ENCODE measurements at regions not wholly inside any gene's neighbourhood (a gene's known extent, or its start where the extent isn't known, plus 50 kb on each side); places are given as distances from the start of the nearest gene placed in this dataset.
"Not testable (repeated sequence)": the region's sequence is repeated elsewhere in the genome, so short reads cannot be mapped to it uniquely, and the experiment has no call there.

DNA sequence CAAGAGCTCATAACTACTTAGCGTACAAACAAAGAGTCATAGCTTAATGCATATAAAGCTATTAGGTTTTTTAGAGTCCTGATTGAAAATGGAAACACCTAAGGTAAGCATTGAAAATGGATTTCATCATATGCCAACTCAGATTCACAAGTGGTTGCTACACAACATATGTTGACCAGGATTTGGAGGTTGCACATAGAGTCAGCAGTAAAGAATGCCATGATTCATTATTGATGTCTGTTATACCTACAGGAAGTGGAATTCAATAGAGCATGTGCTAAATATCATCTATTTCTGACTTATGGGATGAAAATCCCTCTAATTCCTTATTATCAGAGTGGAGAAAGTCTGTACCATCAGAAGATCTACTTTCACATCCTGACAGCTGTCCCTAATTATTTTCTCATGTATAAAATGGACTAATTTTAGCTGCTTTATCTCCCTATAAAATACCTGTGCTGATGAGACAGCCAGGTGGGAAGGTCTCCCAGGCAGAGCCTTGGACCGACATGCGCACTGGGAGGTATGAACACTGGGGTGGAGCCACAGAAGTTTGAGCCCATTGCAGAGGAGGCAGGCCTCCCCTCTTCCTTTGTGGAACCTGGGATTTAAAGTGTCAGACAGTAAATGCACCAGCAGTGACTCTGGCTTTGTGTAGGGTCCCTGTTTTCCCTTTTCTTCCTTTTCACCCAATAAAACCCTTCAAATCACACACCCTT, 204.2 kb downstream of the AASDHPPT start:
- peak; percentile 4 for DNase-seq

DNA sequence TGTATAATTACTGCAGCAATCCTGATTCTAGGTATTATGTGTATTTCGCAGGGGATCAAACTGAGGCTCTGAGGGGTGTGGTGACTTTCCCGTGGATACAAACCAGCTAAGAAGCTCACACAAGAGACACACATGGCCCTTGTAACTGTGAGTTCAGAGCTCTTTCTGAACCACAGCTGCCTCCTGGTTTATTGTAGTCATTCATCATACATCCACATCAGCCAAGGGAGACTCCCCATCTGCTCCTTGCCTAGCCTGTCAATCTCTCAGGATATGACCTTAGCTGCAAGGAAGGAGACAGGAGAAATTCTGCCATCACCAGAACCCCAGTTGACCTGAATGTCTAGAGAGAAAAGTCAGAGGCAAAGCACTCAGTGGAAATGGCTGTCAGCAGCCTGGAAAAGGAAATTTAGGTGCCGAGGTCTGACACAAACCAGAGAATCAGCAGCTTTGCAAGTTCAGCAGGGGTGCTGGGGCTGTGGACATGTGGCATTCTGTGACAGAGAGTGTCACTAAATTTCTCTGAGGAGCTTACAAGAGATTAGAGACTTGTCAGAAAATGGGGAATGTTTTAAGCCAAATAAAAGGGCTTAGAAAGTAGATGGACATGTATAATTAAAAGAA, 209.5 kb downstream of the AASDHPPT start:
- DNase-seq: no peak

DNA sequence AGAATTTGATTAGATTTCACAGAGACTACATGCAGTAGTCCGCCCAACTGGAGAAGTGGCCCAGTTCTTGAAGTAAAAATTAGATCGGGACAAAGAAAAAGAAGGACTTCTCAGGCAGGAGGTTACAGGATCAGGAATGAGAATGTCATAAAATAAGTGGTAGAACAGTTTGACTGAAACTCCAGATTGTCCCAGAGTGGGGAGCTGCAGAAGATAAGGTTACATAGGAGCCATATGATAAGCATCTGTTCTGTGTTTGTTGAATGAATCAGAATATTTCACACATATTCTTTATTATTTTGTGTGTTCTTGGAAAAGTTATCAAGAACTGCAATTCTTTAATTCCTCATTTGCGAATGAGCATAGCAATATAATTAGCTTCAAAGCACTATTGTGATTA, 210.6 kb downstream of the AASDHPPT start:
- no peak for DNase-seq

DNA sequence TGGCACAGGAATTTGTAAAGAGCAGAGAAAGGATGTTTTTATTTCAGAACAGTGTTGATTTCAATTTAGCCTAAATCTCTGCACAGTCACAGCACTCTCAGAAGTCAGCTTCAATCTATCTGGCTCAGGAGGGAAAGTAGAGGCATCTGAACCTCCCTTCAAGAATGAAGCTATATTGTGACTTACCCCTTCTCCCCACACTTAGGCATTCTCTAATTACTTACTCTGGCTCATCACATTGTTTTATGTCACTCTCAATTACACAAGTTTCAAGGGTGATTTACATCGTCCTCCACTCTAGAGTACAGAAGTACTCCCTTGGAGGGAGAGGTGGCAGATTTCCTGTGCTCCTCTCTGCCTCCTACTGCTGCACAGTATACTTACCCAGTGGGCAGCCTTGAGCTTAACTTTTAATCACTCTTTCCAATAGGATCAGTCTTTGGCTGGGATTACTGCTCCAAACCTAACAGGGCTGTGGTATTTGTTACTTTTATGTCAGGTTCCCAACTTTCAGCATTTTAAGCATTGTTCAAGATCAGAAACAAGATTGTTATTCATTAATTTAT, 211.4 kb downstream of the AASDHPPT start:
- no peak for DNase-seq

DNA sequence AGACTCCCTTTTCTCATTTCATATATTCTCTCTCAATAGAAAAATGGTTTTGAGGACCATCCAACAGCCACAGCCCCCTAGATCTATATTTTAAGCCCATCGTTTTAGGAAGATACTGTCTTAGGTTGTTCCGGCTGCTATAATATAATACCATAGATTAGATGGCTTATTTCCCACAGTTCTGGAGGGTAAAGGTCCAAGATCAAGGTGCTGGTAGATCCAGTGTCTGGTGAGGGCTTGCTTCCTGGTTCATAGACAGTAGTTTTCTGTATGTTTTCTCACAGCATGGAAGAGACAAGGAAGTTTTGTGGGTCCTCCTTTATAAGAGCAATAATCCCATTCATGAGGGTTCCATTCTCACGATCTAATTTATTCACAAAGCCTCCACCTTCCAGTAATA, 215.1 kb downstream of the AASDHPPT start:
- DNase-seq: no peak

DNA sequence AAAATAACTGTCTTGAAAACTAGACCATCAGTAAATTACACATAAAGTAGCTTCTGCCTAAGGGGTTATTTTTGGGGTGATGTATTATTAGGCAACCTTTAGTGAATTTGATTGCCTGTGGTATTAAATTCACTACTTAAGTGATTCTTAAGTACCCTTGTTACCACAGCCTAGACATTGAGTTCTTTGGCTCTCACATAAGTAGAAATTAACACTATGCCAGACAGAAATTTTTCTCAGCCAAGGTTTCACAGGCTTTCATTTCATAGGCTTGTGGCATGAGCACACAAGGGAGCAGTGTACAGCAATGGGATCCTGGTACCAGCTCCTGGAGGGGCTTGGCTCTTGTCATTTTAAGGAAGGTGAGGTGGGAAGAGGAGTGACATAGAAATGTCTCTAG, 218.5 kb downstream of the AASDHPPT start:
- no peak for DNase-seq

DNA sequence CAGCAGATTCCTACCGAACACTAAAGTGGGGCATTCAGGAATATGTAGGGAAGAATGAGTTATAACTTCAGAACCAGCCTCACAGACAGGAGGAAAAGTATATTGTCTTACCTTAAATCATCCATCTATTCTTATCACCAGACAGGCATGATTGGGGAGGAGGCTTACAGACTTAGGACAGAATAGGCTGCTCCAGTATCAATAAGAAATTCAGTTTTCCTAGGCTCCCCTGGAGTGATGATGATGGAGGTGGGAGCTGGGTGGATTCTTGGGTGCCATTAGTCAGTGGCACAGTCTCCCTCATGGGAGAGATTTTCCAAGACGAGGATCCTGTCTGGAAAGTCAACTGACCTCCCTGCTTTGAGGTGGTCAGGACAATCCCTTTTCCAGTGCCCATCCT, 225.0 kb downstream of the AASDHPPT start:
- DNase-seq: no peak

DNA sequence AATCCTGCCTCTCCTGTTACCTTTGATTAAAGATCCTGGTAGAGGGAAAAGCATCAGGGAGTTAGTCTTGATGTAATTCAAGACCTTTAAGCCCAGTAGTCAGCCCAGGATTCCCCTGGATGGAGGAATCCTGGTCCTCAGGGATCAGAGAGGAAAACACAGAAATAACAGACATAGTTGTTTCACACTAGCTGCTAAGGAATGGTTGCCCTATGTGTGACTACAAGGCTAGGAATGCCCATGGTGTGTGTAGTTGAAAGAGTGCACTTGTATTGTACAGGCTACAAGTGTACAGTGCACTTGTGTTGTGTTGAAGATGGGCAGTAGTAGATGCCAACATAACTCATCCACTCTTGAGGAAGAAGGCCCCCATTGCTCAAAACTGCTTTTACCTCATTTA, 226.8 kb downstream of the AASDHPPT start:
- no peak for DNase-seq

DNA sequence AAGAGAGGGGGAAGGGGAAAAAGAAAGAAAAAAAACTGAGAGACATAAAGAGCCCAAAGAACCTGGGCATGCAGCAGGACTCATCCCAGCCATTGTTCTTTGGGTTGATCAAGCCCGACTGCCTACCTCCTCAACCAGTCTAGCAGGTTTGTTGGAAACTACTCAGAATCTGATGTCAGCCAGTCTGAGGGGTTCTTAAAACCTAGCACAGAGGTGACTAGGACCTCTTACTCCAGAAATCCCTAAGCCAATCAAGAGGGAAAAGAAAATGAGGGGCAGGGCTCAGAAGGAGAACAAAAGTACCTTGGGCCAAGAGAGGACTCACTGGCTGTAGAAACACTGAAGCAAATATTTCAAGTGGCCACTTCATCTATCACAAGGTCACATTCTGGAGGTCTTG, 228.0 kb downstream of the AASDHPPT start:
- no peak for DNase-seq

DNA sequence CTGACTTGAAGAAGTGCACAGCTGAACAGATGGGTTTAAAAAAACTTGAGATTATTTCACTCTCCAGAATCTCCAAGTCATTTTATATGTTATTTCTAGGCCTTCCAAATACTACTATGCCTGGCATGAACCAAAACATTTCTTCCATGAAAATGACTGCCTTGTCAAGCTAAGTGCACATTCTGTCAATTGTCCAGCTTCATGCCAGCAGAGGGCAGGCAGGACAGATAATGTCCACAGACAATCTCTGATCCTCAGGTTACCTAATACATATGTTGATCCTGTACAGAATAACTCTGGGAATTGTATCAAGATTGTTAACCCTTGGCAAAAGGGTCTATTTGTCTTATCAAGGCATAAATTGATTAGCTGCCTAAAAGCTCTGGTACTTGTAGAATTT, 229.5 kb downstream of the AASDHPPT start:
- DNase-seq: no peak

DNA sequence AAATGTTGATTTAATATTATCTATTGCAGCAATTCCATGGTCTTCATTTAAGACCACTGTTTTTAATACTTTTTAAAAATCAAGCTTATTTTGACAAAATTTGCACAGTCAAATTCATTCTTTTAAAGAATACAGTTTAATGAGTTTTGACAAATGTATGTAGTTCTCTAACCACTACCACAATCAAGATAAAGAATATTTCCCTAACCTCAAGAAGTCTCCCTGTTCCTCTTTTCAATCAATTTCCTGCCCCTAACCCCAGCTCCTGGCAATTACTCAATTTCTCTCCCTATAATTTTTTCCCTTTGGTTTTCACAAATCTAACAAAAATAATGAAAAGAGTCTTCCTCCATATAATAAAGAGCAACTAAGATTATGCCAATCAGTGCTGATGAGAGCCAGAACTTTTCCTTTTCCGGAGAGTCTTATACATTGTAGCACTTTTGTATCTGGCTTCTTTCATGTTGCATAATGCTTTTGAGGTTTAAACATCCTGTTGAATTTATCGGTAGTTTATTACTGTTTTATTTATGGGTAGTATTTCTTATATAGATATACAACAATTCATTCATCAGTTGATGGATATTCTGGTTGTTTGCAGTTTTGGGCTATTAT, 231.7 kb downstream of the AASDHPPT start:
- no peak for DNase-seq

DNA sequence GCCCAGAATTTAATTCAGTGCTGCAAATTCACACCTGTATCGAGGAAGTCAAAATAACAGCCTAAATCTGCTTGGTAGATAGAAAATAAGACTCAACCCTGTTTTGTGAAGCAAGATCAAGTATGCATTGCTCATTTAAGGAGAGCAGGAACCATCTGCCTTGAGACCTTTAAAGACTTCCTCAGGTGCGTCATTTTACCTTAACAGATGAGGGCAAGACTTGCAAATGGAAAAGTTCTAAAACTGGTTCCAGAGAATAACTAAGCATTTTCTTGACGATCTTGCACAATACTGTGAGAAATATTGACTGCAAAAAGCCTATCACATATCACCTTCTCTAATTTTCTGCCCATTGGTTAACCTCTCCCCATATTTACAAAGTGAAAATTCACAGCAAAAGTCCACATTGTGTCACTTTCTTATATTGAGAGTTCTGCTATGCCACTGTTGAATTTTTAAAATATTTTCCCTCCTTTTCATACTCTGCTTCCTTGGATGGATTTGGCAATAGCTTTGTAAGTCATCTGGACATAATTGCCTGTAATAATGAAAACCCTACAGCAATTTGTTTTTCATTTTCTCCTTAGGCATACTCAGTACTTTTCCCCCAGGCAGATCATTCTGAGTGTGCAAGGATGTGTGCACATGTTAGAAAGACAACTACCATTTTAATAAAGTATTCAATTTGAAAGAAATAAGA, 234.2 kb downstream of the AASDHPPT start:
- no peak for DNase-seq

DNA sequence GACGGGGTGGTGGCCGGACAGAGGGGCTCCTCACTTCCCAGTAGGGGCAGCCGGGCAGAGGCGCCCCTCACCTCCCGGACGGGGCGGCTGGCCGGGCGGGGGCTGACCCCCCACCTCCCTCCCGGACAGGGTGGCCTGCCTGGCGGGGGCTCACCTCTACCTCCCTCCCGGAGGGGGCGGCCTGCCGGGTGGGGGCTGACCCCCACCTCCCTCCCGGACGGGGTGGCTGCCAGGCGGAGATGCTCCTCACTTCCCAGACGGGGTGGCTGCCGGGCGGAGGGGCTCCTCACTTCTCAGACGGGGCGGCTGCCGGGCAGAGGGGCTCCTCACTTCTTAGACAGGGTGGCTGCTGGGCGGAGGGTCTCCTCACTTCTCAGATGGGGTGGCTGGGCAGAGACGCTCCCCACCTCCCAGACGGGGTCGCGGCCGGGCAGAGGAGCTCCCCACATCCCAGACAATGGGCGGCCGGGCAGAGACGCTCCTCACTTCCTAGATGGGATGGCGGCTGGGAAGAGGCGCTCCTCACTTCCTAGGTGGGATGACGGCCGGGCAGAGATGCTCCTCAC, 239.8 kb downstream of the AASDHPPT start:
- not testable (repeated sequence) for DNase-seq

DNA sequence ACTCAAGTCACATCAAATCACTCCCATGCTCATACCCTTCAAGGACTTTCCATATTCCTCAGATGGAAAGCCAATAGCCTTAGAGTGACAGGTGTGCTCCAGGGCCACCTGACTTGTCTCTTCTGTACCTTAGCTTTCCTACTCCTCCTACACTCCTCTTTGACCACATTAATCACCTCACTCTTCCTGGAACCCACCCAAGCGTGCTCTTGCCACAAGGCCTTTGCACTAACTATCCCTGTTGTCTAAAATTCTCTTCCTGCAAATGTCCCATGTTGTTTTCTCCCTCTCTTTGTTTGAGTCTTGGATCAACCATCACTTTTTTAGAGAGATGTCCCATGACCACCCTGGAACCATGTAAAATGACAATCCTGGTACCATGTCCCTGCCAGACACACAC, 244.1 kb downstream of the AASDHPPT start:
- DNase-seq: no peak

DNA sequence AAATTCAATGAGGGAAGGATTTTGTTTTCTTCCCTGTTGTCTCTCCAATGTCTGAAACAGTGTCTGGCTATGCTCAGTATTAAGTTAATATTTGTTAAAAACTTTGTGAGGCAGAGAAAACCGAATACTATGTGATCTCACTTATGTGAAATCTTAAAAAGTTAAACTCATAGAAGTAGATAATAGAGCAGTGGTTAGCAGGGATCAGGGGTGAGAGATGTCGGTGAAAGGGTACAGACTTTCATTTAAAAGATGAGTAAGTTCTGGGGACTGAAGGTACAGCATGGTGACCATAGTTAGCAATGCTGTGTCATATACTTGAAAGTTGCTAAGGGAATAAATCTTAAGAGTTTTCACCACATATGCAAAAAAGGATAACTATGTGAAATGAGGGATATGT, 244.6 kb downstream of the AASDHPPT start:
- no peak for DNase-seq

DNA sequence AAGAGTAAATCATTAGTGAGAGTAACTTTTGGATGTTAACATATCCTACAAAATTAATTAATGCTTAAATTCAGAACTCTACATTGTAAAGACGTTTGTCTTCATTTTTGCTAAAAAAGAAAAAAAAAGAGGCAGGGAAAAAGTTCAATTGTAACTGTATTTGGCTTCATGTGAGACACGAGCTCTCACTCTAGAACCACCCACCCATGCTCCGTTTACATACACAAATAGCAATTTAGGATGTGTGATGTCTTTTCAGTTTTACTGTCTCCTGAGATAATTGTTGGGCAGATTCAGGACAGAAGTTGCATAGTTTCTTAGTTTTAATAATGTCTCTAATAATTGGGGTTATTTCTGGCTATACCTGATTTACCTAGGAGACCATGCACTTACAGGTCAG, 248.6 kb downstream of the AASDHPPT start:
- no peak for DNase-seq

DNA sequence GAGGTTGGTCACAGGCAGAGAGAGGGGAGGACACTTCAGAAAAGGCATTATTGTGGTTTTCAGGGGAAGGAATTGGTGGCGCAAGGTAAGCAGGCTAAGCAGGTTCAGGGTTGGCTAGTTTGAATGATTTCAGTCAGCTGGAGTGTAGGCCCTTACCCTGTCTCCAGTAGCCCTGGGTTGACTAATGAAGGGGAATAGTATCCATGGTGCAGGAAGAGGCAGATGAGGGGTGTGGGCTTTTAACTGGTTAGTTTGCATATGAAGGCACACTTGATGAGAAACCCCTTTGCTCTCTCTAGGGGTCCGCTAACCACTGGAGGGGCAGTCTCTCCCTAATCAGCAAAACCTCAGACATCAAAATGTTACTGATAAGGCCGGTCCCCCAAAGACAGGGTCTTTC, 249.7 kb downstream of the AASDHPPT start:
- DNase-seq: no peak

DNA sequence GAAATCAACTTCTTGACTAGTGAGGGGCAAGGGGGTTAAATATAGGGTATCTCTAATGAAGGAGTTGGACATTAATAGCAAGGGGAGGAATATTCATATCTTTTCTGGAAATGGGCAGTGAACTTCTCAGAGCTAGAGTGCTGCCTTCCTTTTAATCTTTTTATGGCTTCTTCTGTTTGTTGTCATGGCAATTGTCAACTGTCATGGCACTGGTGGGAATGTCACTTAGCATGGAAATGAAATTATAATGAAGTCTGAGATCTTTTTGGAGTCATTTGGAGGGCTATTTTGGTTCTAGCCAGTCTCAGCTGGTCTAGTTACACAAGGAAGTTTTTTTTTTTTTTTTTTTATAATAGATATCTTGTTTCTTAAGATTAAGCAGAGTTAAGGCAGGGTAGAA, 250.2 kb downstream of the AASDHPPT start:
- DNase-seq: no peak

DNA sequence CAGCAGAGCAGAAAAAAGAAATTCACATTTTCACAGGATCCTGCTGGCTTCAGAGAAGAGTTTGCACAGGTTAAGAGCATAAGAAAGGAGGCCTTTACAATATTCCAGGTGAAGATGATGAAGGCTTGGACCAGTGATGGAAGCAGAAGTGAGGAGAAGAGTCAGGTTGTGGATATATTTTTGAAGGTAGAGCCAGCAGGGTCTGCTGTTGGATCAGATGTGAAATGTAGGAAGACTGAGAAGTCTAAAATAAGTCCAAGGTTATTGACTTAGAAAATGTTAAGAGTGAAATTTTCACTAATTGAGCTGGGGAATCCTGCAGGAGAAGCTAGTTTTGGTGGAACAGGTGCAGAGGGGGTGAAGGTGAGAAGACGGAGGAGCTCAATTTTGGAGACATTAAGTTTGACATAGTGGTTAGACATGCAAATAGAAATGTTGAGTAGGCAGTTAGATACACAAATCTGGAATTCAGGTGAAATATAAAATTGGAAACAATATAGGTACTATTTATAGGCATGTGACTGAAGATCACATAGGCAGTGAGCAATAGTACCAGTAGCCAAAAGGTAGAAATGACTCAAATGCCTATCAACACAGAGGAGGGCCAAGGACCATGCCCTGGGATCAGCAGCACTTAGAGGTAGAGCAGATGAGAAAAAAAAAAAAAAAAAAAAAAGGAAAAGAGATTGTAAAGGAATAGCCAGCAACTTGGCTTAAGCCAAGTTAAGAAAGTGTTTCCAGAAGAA, 252.0 kb downstream of the AASDHPPT start:
- DNase-seq: no peak

DNA sequence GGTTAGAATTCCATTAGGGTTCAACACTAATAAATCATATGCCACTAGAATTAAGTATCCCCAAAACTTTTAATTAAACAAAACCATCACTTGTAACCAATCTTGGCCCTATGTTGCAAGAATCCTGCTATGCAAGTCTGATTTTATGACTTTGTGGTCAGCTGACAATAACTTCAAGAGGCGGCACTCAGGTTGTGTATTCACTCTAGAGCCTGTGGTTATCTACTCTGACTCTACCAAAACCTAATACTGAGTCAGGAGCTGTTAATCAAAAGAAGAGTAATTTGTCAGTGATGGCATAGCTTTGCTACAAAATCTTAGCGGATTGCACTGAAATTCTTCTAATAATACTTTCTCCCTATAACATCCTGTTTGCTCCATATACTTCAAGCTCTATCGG, 253.7 kb downstream of the AASDHPPT start:
- DNase-seq: no peak

DNA sequence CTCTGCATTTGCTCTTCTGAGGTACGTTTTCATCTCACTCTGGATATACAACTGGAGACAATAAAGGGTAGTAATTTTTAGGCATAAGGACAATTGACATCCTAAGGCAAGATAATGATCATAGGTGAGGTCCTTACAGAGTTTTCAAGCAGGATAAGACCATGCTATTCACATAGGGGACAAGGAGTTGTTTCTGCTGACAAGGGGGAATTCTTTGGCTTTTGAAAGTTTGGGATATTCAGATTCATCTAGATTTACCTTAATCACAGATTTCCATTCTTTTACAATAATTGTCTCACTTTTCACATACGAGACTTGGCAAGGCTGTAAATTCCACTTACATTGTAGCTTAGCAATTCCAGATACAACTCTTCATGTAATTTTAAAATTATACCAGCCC, 256.2 kb downstream of the AASDHPPT start:
- no peak for DNase-seq

DNA sequence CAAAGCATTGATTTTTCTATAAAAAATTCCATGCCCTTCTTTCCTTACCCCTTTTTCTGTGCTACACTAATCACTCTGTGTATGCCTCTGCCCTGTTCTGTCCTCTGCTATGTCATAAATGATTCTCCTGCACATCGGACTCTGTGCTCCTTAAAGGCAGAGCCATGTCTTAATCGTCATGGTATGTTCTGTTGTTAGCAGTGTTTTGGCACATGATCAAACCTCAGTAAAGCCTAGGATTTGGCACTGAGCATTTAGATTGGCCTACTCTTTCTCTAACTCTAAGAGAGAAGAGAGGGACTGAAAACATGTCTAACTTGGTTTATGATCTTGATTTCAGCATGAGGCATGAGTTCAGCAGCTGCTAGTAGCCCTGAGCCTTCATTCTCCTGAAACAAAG, 266.9 kb downstream of the AASDHPPT start:
- no peak for DNase-seq

DNA sequence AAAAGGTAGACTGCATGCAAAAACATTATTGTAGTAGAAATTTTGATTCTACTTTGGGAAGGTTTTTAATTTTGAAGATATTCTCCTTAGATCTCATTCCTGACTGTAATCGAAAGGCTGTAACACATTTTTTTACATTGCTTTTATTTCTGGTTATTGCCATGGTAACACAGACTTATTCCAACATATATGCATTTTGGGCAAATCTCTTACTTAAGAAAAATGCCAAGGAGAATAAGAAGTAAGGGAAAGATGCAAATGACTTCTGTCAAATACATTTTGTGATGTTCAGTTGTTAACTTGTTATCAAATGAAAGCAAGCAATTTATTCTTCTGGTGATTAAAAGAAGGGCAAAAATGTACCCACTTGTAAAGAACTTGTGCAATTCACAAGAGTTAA, 267.5 kb downstream of the AASDHPPT start:
- no peak for DNase-seq
